ENCODE measurements at regions not wholly inside any gene's neighbourhood (a gene's known extent, or its start where the extent isn't known, plus 50 kb on each side); places are given as distances from the start of the nearest gene placed in this dataset.

DNA sequence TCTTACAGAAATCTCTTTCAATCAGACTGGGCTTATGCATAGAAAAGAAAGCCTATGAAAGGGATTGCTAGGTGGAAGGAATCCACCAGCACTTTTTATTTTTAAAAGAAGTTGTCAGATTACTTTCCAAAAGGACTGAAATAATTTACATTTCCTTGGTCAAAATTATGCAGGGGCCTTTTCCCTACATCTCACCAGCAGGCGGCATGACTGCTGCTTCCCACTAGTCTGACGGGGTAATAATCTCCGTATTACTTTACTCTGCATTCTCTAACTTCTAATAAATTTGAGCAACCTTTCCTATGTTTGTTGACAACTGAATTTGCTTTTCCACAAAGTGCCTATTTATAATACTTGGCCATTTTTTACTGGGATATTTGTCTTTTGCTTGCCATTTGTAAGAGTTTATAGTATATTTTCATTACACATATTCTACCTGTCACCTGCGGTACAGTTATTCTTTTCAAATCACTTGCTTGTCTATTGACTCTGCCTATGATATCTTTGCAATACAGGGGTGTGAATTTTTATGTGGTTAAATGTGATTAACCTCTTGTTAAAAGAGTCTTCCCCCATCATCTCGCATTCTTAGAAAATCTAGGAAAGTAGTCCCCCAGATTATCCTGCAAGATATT lies 51.9 kb upstream of the USP47 start:
- no peak for DNase-seq (ENCODE audit: low read depth in 2 of 2)

DNA sequence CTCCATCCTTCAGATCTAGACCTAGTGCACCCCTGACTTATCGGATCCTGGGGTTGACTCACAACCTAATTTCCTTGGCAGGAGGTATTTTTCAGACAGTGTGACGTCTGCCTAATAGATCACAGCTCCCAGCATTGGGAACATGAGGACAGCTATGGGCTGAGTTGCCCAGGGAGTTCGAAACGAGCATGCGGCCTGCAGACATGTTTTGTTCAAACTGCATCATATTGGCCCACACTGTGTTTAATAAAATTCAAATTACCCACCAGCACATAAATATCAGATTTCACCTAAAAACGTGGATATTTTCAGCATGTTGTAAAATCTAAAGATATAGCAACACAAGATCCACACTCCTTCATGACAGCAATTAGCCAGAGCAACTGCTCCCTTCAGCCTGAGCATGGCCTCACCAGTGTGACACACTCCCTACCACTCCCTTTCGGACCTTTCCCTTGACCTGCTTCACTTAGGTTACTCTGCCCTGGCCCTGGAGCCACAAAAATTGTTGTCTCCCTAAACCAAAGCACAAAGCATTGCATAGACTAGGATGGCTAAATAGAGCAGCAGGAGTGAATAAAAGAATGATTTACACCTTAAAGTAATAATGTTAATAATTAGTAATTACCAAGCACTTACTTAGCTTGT lies 53.6 kb upstream of the USP47 start:
- no peak for DNase-seq (ENCODE audit: low read depth in 2 of 2)

DNA sequence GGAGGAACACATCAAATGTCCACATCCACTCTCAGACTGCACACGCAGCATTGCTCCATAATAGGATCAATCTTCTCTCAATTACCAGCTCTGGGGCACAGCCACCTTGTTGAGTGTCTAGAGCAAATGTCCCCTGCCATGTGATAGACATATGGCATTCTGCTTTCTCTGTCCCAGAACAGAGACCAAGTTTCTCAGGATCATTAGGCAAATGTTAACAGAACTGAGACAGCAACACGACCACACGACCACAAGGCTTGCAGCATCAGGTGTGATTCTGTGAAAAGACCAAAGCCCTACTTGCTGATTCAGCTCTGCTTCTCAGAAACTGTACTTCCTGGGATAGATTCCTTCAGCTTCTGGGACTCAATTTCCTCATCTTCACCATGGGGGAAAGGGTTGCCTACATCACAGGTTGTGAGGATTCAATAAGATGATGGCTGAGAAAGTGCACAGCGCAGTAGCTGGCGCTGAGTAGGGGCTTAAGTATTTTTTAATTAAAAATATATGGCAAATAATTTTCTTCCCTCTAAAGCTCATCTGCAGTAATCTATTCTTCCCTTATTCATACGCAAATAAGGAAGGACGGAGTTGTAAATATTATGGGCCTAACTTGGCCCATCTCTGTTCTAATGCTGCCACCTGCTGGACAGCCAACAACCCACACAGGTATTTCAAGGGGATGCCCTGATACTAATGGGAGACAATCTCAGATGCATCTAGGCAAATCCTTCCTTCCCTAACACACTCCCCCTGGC lies 54.3 kb upstream of the USP47 start:
- peak; percentile 19 to 35 for DNase-seq (ENCODE audit: low read depth in 2 of 2)

DNA sequence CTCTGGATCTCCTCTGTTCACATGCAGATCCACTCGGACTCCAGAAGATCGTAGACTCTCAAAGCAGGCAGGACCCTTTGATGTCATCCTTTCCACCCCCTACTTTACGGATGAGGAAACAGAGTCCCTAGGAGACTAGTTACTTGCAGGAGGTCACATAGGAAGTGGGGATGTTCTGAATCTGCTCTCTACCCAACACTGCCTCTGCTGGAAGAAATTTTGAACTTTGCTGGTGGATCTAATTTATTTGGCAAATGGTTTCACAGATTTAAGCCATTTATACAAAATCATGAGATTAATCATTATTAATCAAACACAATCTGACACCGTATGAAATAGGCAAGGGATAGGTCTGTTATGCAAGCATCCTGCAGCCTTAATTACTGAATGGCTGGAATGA lies 55.0 kb upstream of the USP47 start:
- DNase-seq (ENCODE audit: low read depth in 2 of 2): no peak

DNA sequence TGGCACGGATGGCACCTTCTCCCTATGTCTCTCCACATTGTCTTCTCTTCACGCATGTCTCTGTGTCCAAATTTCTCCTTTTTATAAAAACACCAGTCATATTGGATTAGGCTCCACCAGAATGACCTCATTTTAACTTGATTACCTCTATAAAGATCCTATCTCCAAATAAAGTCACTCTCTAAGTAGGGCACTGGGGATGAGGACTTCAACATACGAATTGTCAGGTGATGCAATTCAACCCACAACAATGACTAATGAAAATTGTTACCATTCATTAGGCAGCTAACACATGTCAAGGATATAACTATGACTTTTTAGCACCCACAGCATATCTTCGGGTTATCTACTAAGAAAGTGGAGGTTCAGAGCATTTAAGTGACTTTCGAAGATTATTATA lies 55.5 kb upstream of the USP47 start:
- DNase-seq (ENCODE audit: low read depth in 2 of 2): no peak

DNA sequence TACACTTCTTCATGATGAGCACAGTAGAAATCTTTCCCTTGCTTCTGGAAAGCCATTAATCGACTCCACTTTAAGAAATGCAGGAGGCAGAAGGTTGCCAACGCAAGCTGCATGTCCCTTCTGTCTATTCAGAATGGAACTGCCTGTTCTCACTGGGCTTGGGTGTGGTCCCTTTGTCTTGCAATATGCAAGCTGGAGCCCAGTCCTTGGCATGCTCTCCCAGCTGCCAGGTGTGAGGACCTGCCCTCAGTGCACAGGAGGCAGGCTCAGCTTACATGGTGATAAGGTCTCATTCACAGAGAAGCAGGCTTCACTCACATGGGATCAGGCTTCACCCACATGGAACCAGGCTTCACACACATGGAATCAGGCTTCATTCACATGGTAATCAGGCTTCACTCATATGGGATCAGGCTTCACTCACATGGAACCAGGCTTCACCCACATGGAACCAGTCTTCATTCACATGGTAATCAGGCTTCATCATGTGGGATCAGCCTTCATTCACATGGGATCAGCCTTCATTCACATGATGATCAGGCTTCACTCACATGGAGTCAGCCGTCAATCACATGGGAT lies 59.2 kb upstream of the USP47 start:
- DNase-seq (ENCODE audit: low read depth in 2 of 2): no peak

DNA sequence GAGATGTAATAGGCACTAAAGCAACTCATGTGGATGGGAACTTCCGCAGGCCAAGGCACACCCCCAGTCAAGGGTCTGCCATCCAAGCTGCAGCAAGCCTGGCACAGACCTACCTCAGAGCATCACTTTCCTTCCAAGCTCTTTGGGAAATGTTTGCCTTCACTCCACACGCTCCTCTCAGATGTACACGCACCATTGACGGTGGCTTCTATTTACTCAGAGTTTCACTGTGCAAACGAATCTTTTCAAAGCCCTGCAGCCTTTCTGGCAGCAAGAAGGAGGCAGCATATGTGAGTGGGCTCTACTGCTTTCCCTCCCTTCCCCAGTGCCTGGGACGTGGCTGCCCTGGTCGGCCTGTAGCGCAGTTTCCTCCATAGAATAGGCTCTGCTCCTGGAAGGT lies 60.9 kb upstream of the USP47 start:
- no peak for DNase-seq (ENCODE audit: low read depth in 2 of 2)

DNA sequence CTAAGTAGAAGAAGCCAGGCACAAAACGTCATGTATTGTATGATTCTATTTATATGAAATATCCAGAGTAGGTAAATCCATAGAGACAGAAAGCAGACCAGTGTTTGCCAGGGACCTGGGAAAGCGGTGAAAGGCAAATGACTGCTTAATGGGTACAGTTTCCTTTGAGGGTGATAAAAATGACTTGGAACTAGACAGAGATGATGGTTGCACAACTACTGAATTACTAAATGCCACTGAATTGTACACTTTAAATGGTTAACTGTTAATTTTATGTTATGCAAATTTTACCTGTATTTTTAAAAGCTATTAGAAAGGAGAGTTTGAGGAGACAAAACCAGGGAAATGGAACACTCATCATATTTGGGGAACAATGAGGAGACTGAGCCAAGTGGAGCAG lies 61.8 kb upstream of the USP47 start:
- no peak for DNase-seq (ENCODE audit: low read depth in 2 of 2)

DNA sequence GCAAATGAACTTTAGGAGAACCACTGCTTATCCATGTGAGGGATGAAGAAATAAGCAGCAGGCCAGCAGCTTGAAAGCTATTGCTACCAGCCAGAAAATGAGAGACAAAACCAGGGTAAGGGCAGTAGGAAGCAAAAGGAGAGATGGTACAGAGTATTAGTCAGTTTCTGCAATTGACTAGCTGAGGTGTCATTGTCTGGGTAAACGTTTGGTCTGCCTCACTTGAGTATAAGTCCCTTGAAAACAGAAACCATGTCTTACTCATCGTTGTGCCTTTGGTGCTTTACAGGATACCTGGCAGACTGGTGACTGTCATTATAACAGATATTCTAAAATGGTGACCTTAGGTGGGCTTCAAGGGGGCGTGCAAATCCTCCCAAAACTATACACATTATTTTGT lies 63.9 kb upstream of the USP47 start:
- no peak for DNase-seq (ENCODE audit: low read depth in 2 of 2)

DNA sequence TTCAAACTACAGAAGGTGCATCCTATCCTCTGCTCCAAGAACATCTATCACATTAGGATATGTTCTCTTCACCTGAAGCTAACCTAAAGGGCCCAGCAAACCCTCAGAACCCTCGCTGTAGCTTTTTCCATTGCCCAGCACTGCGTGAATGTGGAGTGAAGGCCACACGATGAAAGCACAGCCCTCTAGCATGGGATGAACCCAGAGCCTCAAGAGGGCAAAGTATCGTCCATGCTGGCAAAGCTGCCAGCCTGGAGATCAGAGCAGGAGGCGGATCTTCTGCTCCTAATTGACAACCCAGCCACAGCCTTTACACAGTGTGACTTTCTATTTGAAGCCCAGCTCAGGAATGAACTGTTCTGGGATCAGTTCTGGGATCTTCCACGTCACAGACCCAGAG lies 65.1 kb upstream of the USP47 start:
- no peak for DNase-seq (ENCODE audit: low read depth in 2 of 2)

DNA sequence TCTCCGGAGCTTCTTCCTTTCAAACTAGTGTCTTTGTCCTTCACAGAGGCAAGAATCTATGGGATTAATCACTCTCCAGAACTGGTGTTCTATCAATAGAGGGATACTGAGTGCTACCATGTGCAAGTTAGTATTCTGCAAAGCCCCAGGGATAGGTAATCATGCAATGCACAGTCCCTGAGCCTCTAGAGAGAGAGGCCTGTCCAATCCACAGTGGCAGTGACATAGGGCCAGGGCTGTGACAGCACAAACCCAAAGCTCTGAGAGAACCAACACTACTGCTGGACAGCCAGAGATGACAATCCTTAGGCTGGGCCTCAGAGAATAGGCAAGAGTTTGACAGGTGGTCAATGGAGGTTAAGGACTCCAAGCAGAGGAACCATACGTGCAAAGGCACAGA lies 66.8 kb upstream of the USP47 start:
- no peak for DNase-seq (ENCODE audit: low read depth in 2 of 2)

DNA sequence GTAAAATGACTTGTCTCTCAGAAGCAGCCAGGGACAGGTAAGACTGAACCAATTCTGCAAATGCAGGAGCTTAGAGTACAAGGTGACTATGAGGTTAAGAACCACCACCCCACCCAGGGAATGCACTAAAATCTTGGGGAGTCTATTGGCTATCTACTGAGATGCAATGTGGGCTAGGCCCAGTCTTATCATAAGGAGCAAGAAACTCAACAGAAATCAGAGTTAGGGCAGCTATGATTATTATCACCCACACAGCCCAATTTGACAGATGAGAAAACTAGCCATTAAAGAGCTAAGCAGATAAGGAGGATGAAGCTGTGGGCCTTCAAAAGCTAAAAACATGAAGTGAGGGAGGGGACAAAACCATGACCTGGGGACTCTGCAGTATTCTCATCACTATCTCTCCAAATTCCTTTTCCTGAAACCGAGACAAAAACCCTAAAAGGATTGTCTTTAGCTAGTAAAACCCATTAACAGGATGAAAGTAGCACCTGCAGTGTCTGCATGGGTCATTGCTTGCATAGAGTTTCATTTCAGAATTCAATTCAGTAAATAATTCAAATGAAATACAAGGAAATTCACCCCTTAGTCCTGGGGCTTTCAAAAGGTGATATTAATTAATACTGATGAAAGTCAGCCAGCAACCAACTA lies 68.8 kb upstream of the USP47 start:
- no peak for DNase-seq (ENCODE audit: low read depth in 2 of 2)

DNA sequence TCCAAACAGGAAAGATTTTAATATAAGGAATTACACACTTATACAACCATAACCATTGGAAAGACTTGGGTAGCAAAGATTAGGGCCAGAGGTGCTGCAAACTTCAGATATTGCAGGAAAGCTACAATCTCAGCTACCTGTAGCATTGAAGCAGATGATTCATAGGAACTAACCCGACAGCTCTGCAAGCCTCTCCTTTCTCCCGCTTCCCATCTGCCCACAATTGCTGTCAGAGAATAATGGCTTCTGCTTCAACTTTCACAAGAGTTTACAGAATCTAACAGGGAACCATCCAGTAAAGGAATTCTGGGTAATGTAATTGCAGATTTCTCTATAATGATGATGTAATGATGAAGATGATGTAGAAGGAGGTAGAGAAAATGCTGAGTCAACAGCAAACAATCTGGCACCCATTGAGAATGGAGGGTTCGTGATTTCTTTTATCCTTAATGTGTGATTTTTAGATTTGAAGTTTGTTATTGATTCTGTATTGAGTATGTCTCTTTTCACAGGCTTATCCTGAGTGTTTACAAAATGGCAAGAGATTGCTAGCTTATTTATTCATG lies 70.8 kb upstream of the USP47 start:
- DNase-seq (ENCODE audit: low read depth in 2 of 2): no peak

DNA sequence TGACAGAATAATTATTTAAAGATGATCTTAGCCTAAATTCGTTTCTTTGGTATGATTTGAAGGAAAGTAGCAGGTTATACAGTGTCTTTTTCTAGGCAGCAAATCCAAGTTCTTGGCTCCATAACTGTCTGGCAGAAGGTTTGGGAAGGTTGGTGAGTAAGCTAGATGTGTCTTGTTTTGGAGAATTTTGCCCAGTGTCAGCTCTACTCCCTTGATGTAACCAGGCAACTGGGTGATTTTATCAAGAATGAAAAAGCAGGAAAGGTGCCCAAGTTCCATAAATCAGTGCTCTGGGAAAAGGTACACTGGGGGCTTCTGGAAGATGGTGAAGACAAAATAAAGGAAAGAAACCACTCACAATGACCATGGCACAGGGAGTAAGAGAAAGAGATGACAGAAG lies 71.5 kb upstream of the USP47 start:
- DNase-seq (ENCODE audit: low read depth in 2 of 2): no peak

DNA sequence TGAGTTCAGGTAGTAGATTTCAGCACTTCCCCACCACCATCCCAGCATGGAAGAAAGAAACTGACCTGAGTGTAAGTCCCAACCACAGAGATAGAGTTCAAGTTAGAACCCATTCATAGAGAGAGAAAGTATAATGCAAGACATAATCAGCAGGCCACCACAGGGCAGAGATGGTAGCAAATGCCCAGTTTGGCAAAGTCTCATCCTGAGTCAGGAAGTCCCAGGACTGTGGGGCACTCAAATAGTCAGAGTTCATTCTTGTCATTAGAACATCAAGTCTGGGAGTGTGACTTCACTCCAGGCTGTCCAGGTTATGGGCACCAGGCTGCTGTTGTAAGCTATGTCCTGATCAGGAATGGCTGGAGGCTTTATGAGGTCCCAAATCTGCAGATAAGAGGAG lies 72.0 kb upstream of the USP47 start:
- DNase-seq (ENCODE audit: low read depth in 2 of 2): no peak

DNA sequence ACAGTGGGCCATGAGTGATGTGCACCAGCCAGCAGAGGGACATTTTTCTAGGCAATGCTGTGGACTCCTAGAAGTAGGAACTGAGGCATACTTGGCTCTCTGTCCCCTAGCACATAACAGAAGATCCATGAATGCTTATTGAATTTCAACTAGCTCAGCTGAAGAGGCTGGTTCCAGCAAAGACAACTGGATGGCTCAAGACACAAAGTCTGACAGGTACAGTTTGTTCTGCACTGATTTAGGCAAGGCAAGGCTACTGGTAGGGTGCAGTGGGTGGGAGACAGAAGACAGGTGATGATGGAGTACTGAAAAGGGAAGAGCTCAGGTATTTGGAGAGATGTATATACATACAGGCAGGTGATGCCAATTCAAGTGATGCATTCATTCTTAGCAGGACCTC lies 72.4 kb upstream of the USP47 start:
- no peak for DNase-seq (ENCODE audit: low read depth in 2 of 2)

DNA sequence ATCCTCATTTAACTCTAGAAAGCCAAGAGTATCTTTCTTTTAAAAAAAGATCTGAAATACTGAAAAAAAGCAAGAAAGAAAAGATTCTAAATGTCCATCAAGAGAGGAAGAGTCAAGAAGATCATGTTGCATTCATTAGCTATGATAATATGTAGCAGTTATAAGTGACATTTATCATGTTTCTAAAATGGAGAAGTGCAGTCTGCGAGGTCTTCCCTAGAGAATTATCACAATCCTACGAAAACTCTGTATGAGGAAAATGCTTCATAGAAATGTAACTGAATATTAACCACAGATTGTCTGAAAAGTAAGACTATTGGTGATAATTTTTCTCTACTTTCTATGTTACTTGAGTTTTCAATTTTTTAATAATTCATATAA lies 77.4 kb upstream of the USP47 start:
- no peak for DNase-seq (ENCODE audit: low read depth in 2 of 2)

DNA sequence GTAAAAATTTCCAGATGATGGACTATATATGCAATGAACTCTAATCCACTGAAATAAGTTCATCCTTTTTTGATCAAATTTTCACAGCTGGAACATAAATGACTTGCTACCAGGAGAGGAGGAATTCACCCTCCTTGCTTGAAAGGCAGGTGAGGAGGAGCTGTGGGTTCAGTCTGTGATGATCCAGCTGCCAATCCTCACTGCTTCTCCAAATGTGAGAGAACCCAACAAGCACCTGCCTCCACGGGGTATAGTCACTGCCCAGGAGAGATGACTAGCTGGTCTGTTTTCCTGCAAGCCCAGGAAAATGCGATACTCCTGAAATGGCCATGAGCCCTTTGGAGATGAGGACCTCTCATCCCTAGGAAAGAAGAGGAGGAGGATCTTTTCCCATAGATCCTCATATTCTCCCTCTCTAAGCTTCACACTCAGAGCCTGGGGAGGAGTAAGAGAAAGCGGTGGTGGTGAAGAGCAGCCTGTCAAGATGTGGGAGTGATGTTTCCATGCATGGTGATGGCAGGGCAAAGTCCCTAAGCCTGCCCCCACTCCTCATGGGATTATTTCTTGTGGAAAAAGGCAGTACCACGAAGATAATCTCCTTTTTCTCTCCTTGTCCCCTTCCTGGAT lies 77.9 kb upstream of the USP47 start:
- no peak for DNase-seq (ENCODE audit: low read depth in 2 of 2)

DNA sequence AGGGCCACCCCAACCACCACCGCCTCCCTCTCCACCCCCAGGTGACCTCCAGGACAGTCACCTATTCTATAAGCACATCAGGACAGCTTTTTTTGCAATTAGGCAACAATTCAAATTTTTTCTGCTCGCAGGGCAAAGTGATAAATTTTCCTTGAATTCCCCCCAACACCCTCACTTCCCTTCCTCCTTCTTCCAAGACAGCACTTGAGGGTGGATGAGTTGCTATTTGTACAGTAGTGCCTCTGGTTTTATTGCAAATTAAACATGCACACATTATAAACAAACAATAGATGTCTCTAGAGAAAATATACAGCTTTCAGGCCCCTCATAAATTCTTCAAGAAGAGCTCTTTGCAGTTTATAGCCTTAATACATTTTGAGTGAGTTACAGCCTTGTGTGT lies 80.9 kb upstream of the USP47 start:
- DNase-seq (ENCODE audit: low read depth in 2 of 2): no peak

DNA sequence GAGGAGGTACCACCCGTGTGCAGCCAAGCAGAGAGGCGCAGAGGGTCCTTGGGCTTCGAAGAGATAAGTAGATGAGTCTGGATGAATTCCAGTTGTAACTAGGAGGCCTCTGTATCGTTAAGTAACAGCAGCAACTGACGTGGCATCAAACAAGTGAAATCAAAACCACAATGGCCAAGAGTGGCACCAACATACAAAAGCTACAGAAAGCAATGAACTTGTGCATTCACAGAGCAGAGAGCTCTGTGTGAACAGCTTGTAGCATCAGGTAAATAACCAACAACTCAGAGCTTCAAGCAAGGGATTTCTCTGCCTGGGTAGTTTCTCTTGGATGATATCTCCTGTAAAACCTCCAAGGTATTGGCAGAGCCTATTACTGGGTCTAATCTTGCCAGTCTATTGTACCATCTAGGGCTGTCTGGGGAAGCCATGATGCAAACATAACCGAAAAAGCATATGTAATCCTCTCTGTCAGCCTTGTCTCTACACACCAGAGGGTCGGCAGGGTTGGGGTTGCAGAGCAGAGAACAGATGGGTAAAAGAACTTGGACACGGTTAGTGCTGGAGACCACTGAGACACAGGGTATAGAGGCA lies 83.1 kb upstream of the USP47 start:
- no peak for DNase-seq (ENCODE audit: low read depth in 2 of 2)

DNA sequence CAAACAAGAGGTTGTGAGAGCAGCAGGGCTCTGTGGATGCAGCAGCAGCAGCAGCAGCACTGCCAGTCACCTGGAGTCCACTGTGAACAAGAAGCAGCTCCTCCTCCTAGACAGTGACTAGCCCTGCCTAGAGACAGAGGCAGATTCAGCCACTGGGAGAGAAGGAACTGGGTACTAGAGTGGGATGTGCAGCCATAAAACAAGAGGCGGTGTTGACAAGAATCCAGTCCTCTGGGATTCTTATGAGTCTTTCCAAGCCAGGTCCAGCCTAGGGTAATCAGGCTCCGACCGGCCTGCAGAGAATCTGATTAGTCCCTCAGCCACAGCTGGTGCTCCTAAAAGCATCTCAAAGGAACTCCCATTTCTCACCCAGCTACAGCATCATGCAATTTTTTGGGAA lies 83.9 kb upstream of the USP47 start:
- DNase-seq (ENCODE audit: low read depth in 2 of 2): no peak

Measured in stimulated activated CD8-positive, alpha-beta memory T cell treated with anti-CD3 and anti-CD28 coated beads, Interleukin-15, amount 100 ng/mL, for 4 hours (primary cell).